Activated CD8-positive, alpha-beta T cell treated with anti-CD3 and anti-CD28 coated beads for 36 hours (primary cell): ENCODE measurements at regions not wholly inside any gene's neighbourhood (a gene's known extent, or its start where the extent isn't known, plus 50 kb on each side); places are given as distances from the start of the nearest gene placed in this dataset.

Experiments used
- ATAC-seq: fragments of 200-7000 bp; cut with Tn5 transposase; one replicate; pipeline ENCODE4 v1.10.0; 2021; ENCODE audit warnings: mild to moderate bottlenecking, moderate library complexity
- CTCF ChIA-PET: fragments of 350-600 bp; sonication (Branson Sonifier 250); formaldehyde crosslinking; loops from one replicate; lab custom pipeline; 2021; ENCODE audit warnings: antibody characterized with exemption; lab: Charles Lee
- POLR2A ChIA-PET: fragments of 350-600 bp; sonication (Branson Sonifier 250); formaldehyde crosslinking; loops from one replicate; lab custom pipeline; 2021; ENCODE audit warnings: antibody characterized with exemption; lab: Charles Lee
- DNase-seq: peaks from one replicate; pipeline ENCODE4 v3.0.0-alpha.2; 2020
- H3K27ac Mint-ChIP-seq: one replicate; pipeline ENCODE4 v1.8.0; 2021; ENCODE audit warnings: mild to moderate bottlenecking, mixed read lengths
- H3K27me3 Mint-ChIP-seq: one replicate; pipeline ENCODE4 v1.8.0; 2021; ENCODE audit warnings: mixed read lengths
- H3K36me3 Mint-ChIP-seq: one replicate; pipeline ENCODE4 v1.8.0; 2021; ENCODE audit warnings: low read depth, mixed read lengths
- H3K4me1 Mint-ChIP-seq: one replicate; pipeline ENCODE4 v1.8.0; 2021; ENCODE audit warnings: low read depth, mixed read lengths
- H3K4me3 Mint-ChIP-seq: one replicate; pipeline ENCODE4 v1.8.0; 2021; ENCODE audit warnings: mild to moderate bottlenecking, moderate library complexity, mixed read lengths
- H3K9me3 Mint-ChIP-seq: one replicate; pipeline ENCODE4 v1.8.0; 2021; ENCODE audit warnings: mixed read lengths
- CTCF ChIP-seq: fragments of 200-600 bp; IDR thresholded peaks from one replicate; pipeline ENCODE4 v1.8.0; 2022; ENCODE audit warnings: antibody characterized with exemption, mild to moderate bottlenecking
- intact Hi-C: fragments of 100-400 bp; cut with micrococcal nuclease; formaldehyde crosslinking; loops from one replicate; pipeline ENCODE4 v1.10.0; 2022

GRCh38 chr1:67616394-67616985 is 68.5 kb upstream of the GADD45A start:
- CTCF ChIA-PET, result interaction anchor here (1.0 kb wide), 1 partner anchor 30 kb away, joined by 4 read pairs; no protein-coding TSS in a partner anchor
- DNase-seq (no peak), ATAC-seq (no peak)
- TF ChIP-seq CTCF, result no peak
- Mint-ChIP-seq H3K27me3 (peaks cover 21% of the 10 kb centered on the region), H3K9me3 (no peaks in the 10 kb centered on the region), H3K4me3 (no peak overlapping the region), H3K36me3 (no peaks in the 10 kb centered on the region), H3K27ac (no peak overlapping the region), H3K4me1 (no peaks in the 10 kb centered on the region)
- POLR2A ChIA-PET, result no interaction called here
- intact Hi-C loops, result no loop called here

- ChIA-PET POLR2A (no interaction called here), CTCF (interaction anchor here (0.8 to 1.8 kb wide), 2 partner anchors 57 to 147 kb away, joined by 3 to 5 read pairs; no protein-coding TSS in a partner anchor)
- TF ChIP-seq CTCF, result no peak
- no peaks in the 10 kb centered on the region for H3K9me3 Mint-ChIP-seq
- H3K4me1 Mint-ChIP-seq, result no peaks in the 10 kb centered on the region
- H3K27ac Mint-ChIP-seq, result no peak overlapping the region
- H3K36me3 Mint-ChIP-seq, result no peaks in the 10 kb centered on the region
- no peak for ATAC-seq
- intact Hi-C loops, result no loop called here
- peaks cover 21% of the 10 kb centered on the region for H3K27me3 Mint-ChIP-seq
- no peak for DNase-seq
- no peak overlapping the region for H3K4me3 Mint-ChIP-seq
Observed at GRCh38 chr1:67618285-67619018, 66.5 kb upstream of the GADD45A start.

- ChIA-PET POLR2A (no interaction called here), CTCF (interaction anchor here (1.8 kb wide), 1 partner anchor 58 kb away, joined by 5 read pairs; no protein-coding TSS in a partner anchor)
- intact Hi-C loops, result no loop called here
- no peaks in the 10 kb centered on the region for H3K4me1 Mint-ChIP-seq
- no peak overlapping the region for H3K4me3 Mint-ChIP-seq
- H3K36me3 Mint-ChIP-seq, result no peaks in the 10 kb centered on the region
- ATAC-seq (no peak), DNase-seq (no peak)
- H3K27me3 Mint-ChIP-seq, result peaks cover 21% of the 10 kb centered on the region
- H3K9me3 Mint-ChIP-seq, result no peaks in the 10 kb centered on the region
- TF ChIP-seq CTCF, result no peak
- no peak overlapping the region for H3K27ac Mint-ChIP-seq
Observed at GRCh38 chr1:67619080-67619479, 65.9 kb upstream of the GADD45A start.

GRCh38 chr1:67623906-67624305 is 61.1 kb upstream of the GADD45A start:
- intact Hi-C loops, result no loop called here
- no peaks in the 10 kb centered on the region for H3K36me3 Mint-ChIP-seq
- H3K4me1 Mint-ChIP-seq, result no peaks in the 10 kb centered on the region
- peaks cover 5% of the 10 kb centered on the region for H3K27me3 Mint-ChIP-seq
- DNase-seq (no peak), ATAC-seq (no peak)
- H3K9me3 Mint-ChIP-seq, result no peaks in the 10 kb centered on the region
- no peak overlapping the region for H3K27ac Mint-ChIP-seq
- TF ChIP-seq CTCF, result no peak
- CTCF ChIA-PET, result no interaction called here
- no peak overlapping the region for H3K4me3 Mint-ChIP-seq
- POLR2A ChIA-PET, result no interaction called here

GRCh38 chr1:67624680-67625079 is 60.3 kb upstream of the GADD45A start:
- no peaks in the 10 kb centered on the region for H3K4me1 Mint-ChIP-seq
- POLR2A ChIA-PET, result no interaction called here
- intact Hi-C loops, result no loop called here
- H3K36me3 Mint-ChIP-seq, result no peaks in the 10 kb centered on the region
- DNase-seq, result no peak
- ATAC-seq, result no peak
- H3K27ac Mint-ChIP-seq, result no peak overlapping the region
- H3K27me3 Mint-ChIP-seq, result no peaks in the 10 kb centered on the region
- H3K9me3 Mint-ChIP-seq, result no peaks in the 10 kb centered on the region
- CTCF ChIA-PET, result no interaction called here
- no peak overlapping the region for H3K4me3 Mint-ChIP-seq
- no peak for TF ChIP-seq CTCF
